H1 (cell line): ENCODE measurements at regions not wholly inside any gene's neighbourhood (a gene's known extent, or its start where the extent isn't known, plus 50 kb on each side); places are given as distances from the start of the nearest gene placed in this dataset.

ENCODE experiments used
- SIRT6 ChIP-seq: IDR thresholded peaks from one replicate; pipeline ENCODE4 v1.7.1; 2012; ENCODE audit warnings: low read length, inconsistent platforms

- TF ChIP-seq SIRT6: no peak
- TF ChIP-seq, all 59 proteins: peak for 0
These were observed 318.9 kb downstream of the HDGFL1 start (continued) for GRCh38 chr6:22888163-22888752.
